Endothelial cell of umbilical vein (primary cell): ENCODE measurements at regions not wholly inside any gene's neighbourhood (a gene's known extent, or its start where the extent isn't known, plus 50 kb on each side); places are given as distances from the start of the nearest gene placed in this dataset.

ENCODE experiments used
- BruUV-seq: library from RNA; stranded (reverse); fragments of 400-500 nt; replicated peaks from 2 replicates; lab custom pipeline; 2021; lab: Mats Ljungman, UMichigan
- CTCF ChIA-PET: fragments of 300-600, 350-600 bp; sonication (Branson Sonifier 250); formaldehyde crosslinking; loops from one replicate; lab custom pipeline; 2021; ENCODE audit warnings: antibody characterized with exemption, inconsistent platforms; lab: Charles Lee
- POLR2A ChIA-PET: fragments of 300-600, 350-600 bp; sonication (Branson Sonifier 250); formaldehyde crosslinking; loops from one replicate; lab custom pipeline; 2021; ENCODE audit warnings: antibody characterized with exemption, inconsistent platforms; lab: Charles Lee
- DNase-seq: peaks from one replicate; pipeline ENCODE4 v3.0.0-alpha.2; 2011; ENCODE audit warnings: low read depth, low spot score
- FAIRE-seq: peaks from 2 replicates; lab custom pipeline; 2011; peaks lifted over from hg19 to GRCh38; lab: Jason Lieb, UNC
- H2AFZ ChIP-seq: 2 replicates; pipeline ENCODE4 v1.6.0; 2012; ENCODE audit warnings: low read depth, low read length, control low read depth, inconsistent platforms
- H3K27ac ChIP-seq: 2 replicates; pipeline ENCODE4 v1.5.1; 2011; ENCODE audit warnings: low read depth, mild to moderate bottlenecking, control low read depth, low read length, moderate library complexity; ENCODE audit not compliant: insufficient read depth
- H3K27me3 ChIP-seq, 2 experiments: 2 replicates each; pipeline versions ENCODE4 v1.6.0 to v1.6.1; 2011; ENCODE audit warnings: low read length in 2 of 2, mixed read lengths in 1 of 2; ENCODE audit not compliant: control insufficient read depth in 2 of 2, insufficient read depth in 2 of 2
- H3K36me3 ChIP-seq, 2 experiments: 2 replicates in 1 of 2; 3 replicates in 1 of 2; pipeline ENCODE4 v1.5.1; 2011; ENCODE audit warnings: low read length in 2 of 2, mild to moderate bottlenecking in 1 of 2, moderate library complexity in 1 of 2; ENCODE audit not compliant: control insufficient read depth in 2 of 2, insufficient read depth in 2 of 2; ENCODE audit errors: extremely low read depth in 1 of 2
- H3K4me1 ChIP-seq: 3 replicates; pipeline ENCODE4 v1.5.1; 2011; ENCODE audit warnings: mild to moderate bottlenecking, low read length; ENCODE audit not compliant: control insufficient read depth, insufficient read depth; ENCODE audit errors: extremely low read depth
- H3K4me2 ChIP-seq: 2 replicates; pipeline ENCODE4 v1.6.1; 2011; ENCODE audit warnings: low read length, control low read depth, mixed read lengths; ENCODE audit not compliant: insufficient read depth
- H3K4me3 ChIP-seq, 3 experiments: fragments of 200-600 bp in 1 of 3; sonication (generic), shearing (Covaris generic) in 1 of 3; replicated peaks in 1 of 3; 2 replicates each; pipeline ENCODE4 v1.5.1; 2011 to 2016; ENCODE audit warnings: control low read depth in 3 of 3, low read length in 3 of 3, mild to moderate bottlenecking in 2 of 3, inconsistent platforms in 1 of 3, low read depth in 1 of 3, moderate library complexity in 1 of 3; ENCODE audit not compliant: insufficient read depth in 1 of 3
- H3K79me2 ChIP-seq: 2 replicates; pipeline ENCODE4 v1.6.0; 2012; ENCODE audit warnings: low read length, inconsistent platforms; ENCODE audit not compliant: control insufficient read depth, insufficient read depth
- H3K9ac ChIP-seq: replicated peaks from 2 replicates; pipeline ENCODE3; 2011; ENCODE audit warnings: low read length, control low read depth; ENCODE audit not compliant: insufficient read depth; ENCODE audit errors: extremely low read depth
- H3K9me1 ChIP-seq: replicated peaks from 3 replicates; pipeline ENCODE4 v1.6.0; 2011; ENCODE audit warnings: mild to moderate bottlenecking, low read length; ENCODE audit not compliant: control insufficient read depth, insufficient read depth; ENCODE audit errors: extremely low read depth
- H3K9me3 ChIP-seq: replicated peaks from 2 replicates; pipeline ENCODE4 v1.5.1; 2012; ENCODE audit warnings: low read length, inconsistent platforms; ENCODE audit not compliant: control insufficient read depth, insufficient read depth
- H4K20me1 ChIP-seq: replicated peaks from 2 replicates; pipeline ENCODE3; 2011; ENCODE audit warnings: mild to moderate bottlenecking, low read length; ENCODE audit not compliant: control insufficient read depth, insufficient read depth; ENCODE audit errors: extremely low read depth
- EZH2 ChIP-seq: IDR thresholded peaks from 2 replicates; pipeline ENCODE4 v1.6.1; 2012; ENCODE audit warnings: borderline replicate concordance, low read depth, mild to moderate bottlenecking, moderate library complexity, low read length, inconsistent platforms; ENCODE audit not compliant: severe bottlenecking
- FOS ChIP-seq: IDR thresholded peaks from 2 replicates; pipeline ENCODE4 v1.6.1; 2011; ENCODE audit warnings: mild to moderate bottlenecking, low read length, moderate library complexity, borderline replicate concordance; ENCODE audit not compliant: insufficient read depth
- GATA2 ChIP-seq: IDR thresholded peaks from 2 replicates; pipeline ENCODE4 v1.7.0; 2011; ENCODE audit warnings: low read depth, mild to moderate bottlenecking, moderate library complexity, mixed read lengths, low read length; ENCODE audit not compliant: insufficient read length, insufficient read depth
- JUN ChIP-seq: IDR thresholded peaks from 2 replicates; pipeline ENCODE4 v1.6.1; 2011; ENCODE audit warnings: borderline replicate concordance, low read depth; ENCODE audit not compliant: insufficient read length, insufficient read depth
- MYC ChIP-seq: IDR thresholded peaks from one replicate; pipeline ENCODE4 v1.6.1; 2011; ENCODE audit warnings: mild to moderate bottlenecking, low read depth, low read length
- POLR2A ChIP-seq: IDR thresholded peaks from 2 replicates; pipeline ENCODE4 v1.6.1; 2012; ENCODE audit warnings: low read depth, mild to moderate bottlenecking, control low read depth, low read length
- dilution Hi-C: fragments of 300-500 bp; cut with MboI; formaldehyde crosslinking; loops from one replicate; pipeline ENCODE4 v1.15.0; 2019; ENCODE audit warnings: low sequenced_read_pairs; ENCODE audit not compliant: extremely low pct_ligation_motif_present
- intact Hi-C: fragments of 100-400 bp; cut with micrococcal nuclease; formaldehyde crosslinking; loops from one replicate; pipeline ENCODE4 v1.10.0; 2022
- TF ChIP-seq, protein P1 (sequence below), 2 donors: IDR thresholded peaks; 1 replicate in 1 of 2; 2 replicates in 1 of 2; pipeline ENCODE4 v1.5.1; 2011; ENCODE audit warnings: low read length in 2 of 2, mild to moderate bottlenecking in 2 of 2, moderate library complexity in 2 of 2, control low read depth in 1 of 2, inconsistent platforms in 1 of 2, low read depth in 1 of 2; ENCODE audit not compliant: insufficient read depth in 1 of 2; ENCODE audit errors: extremely low read depth in 1 of 2

DNA sequence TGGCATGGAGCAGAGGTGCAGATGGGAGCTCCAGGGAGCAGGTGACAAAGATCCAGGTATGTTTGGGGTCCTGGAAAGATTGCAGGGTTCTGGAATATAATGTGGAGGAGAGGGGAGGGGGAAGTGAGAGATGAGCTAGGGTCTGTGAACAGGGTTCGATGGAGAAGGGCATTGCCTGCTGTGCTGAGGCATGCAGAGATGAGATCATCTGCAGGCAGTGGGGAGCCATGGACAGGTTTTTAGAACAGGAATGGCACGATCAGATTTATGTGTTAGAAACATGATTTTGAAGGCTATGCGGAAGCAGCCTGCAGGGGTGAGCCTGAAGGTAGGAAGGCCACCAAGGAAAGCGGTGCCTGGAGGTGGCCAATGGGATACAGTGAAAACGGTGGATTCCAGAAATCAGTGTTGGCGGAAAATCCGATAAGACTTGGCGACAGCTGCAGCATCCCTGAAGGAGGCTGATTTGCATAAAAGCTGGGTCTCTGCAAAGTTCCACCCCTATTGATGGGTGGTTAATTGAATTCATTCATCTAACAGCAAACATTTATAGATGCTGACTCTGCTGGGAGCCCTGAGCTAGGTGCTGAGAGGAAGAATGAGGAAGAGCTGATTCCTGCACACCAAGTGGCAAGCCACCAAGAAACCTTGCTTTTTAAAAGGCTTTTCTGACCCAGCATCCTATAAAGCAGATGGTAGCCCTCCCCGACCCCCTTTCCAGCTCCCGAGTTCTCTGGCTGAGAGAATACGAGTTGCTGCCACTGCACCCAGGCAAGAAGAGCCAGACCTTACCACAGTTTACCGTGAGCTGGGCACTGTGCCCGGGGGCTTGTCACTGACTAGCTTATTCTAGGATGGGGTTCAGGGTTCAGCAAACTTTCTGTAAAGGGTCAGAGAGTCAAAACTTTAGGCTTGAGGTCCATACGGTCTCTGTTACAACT lies 139.2 kb upstream of the SMIM23 start:
- intact Hi-C loops = loop anchor here (1.0 kb wide), 1 partner anchor 21 kb away; no protein-coding TSS in a partner anchor
- Histone ChIP-seq H3K27me3 (no peaks in the 10 kb centered on the region), H3K79me2 (no peaks in the 10 kb centered on the region), H3K9me1 (no peaks in the 10 kb centered on the region), H4K20me1 (no peaks in the 10 kb centered on the region), H3K9ac (no peak overlapping the region), H3K36me3 (no peaks in the 10 kb centered on the region), H3K4me3 (no peak overlapping the region), H3K4me2 (no peak overlapping the region), H2AFZ (no peak overlapping the region), H3K9me3 (no peaks in the 10 kb centered on the region), H3K27ac (no peak overlapping the region), H3K4me1 (peaks cover 13% of the 10 kb centered on the region)
- dilution Hi-C loops = no loop called here
- ChIA-PET POLR2A (no interaction called here), CTCF (interaction anchor here (0.7 to 5.1 kb wide), 13 partner anchors 8 to 413 kb away, joined by 3 to 24 read pairs (median 5); no protein-coding TSS in a partner anchor)
- BruUV-seq = no TSS peak
- FAIRE-seq (no peak), DNase-seq (no peak)
- TF ChIP-seq EZH2 (no peak), JUN (no peak), GATA2 (no peak), MYC (no peak), FOS (no peak), POLR2A (no peak)
- TF ChIP-seq, protein P1, sequence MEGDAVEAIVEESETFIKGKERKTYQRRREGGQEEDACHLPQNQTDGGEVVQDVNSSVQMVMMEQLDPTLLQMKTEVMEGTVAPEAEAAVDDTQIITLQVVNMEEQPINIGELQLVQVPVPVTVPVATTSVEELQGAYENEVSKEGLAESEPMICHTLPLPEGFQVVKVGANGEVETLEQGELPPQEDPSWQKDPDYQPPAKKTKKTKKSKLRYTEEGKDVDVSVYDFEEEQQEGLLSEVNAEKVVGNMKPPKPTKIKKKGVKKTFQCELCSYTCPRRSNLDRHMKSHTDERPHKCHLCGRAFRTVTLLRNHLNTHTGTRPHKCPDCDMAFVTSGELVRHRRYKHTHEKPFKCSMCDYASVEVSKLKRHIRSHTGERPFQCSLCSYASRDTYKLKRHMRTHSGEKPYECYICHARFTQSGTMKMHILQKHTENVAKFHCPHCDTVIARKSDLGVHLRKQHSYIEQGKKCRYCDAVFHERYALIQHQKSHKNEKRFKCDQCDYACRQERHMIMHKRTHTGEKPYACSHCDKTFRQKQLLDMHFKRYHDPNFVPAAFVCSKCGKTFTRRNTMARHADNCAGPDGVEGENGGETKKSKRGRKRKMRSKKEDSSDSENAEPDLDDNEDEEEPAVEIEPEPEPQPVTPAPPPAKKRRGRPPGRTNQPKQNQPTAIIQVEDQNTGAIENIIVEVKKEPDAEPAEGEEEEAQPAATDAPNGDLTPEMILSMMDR (IDR thresholded peaks at IDR 0.05; ENCODE audit: extremely low read depth in 1 of 2, insufficient read depth in 1 of 2, low read depth in 1 of 2, low read length in 2 of 2) = no peak
